H1 (cell line): ENCODE measurements at regions not wholly inside any gene's neighbourhood (a gene's known extent, or its start where the extent isn't known, plus 50 kb on each side); places are given as distances from the start of the nearest gene placed in this dataset.

Experiments used
- CTCF ChIA-PET: fragments of 300-600 bp; sonication (Branson Sonifier 250); formaldehyde crosslinking; loops from one replicate; lab custom pipeline; 2021; ENCODE audit not compliant: partially characterized antibody; lab: Charles Lee
- POLR2A ChIA-PET: fragments of 300-600 bp; sonication (Branson Sonifier 250); formaldehyde crosslinking; loops from one replicate; lab custom pipeline; 2021; ENCODE audit warnings: inconsistent platforms; ENCODE audit not compliant: partially characterized antibody; lab: Charles Lee
- DNase-seq, 2 experiments: peaks; one replicate each; pipeline versions ENCODE4 v3.0.0 to v3.0.0-alpha.2; 2010 to 2022; ENCODE audit warnings: low spot score in 2 of 2, low read depth in 1 of 2, mixed read lengths in 1 of 2
- FAIRE-seq: peaks from 2 replicates; lab custom pipeline; 2011; peaks lifted over from hg19 to GRCh38; lab: Jason Lieb, UNC
- H2AFZ ChIP-seq: 2 replicates; pipeline ENCODE4 v1.8.1; 2012; ENCODE audit warnings: low read length, inconsistent platforms
- H2AK5ac ChIP-seq: 2 replicates; pipeline ENCODE4 v1.6.1; 2013; ENCODE audit warnings: low read depth, low read length
- H2BK120ac ChIP-seq: replicated peaks from 2 replicates; pipeline ENCODE3; 2013; ENCODE audit warnings: low read depth, low read length, inconsistent platforms
- H2BK12ac ChIP-seq: 2 replicates; pipeline ENCODE4 v1.6.1; 2013; ENCODE audit warnings: low read depth, low read length
- H2BK15ac ChIP-seq: 2 replicates; pipeline ENCODE4 v1.6.1; 2013; ENCODE audit warnings: low read length
- H2BK20ac ChIP-seq: 2 replicates; pipeline ENCODE4 v1.6.1; 2013; ENCODE audit warnings: low read length
- H2BK5ac ChIP-seq: 2 replicates; pipeline ENCODE4 v1.6.1; 2013; ENCODE audit warnings: low read depth, low read length
- H3K14ac ChIP-seq: 2 replicates; pipeline ENCODE4 v1.6.1; 2013; ENCODE audit warnings: inconsistent platforms; ENCODE audit not compliant: insufficient read length
- H3K18ac ChIP-seq: 2 replicates; pipeline ENCODE4 v1.6.1; 2013; ENCODE audit warnings: low read length; ENCODE audit errors: extremely low read depth
- H3K23ac ChIP-seq: 2 replicates; pipeline ENCODE4 v1.6.1; 2013; ENCODE audit warnings: inconsistent platforms; ENCODE audit not compliant: insufficient read length
- H3K23me2 ChIP-seq: 2 replicates; pipeline ENCODE4 v1.6.1; 2013; ENCODE audit warnings: low read depth, low read length
- H3K27ac ChIP-seq: 2 replicates; pipeline ENCODE4 v1.6.1; 2011; ENCODE audit warnings: low read depth, low read length, inconsistent platforms
- H3K27me3 ChIP-seq, 4 experiments: replicated peaks in 1 of 4; 1 replicate in 1 of 4; 2 replicates in 3 of 4; pipeline versions ENCODE4 v1.6.1 to v1.8.1; 2011 to 2013; ENCODE audit warnings: low read length in 3 of 4, mild to moderate bottlenecking in 3 of 4, inconsistent platforms in 2 of 4, mixed read lengths in 2 of 4, moderate library complexity in 1 of 4; ENCODE audit not compliant: control insufficient read depth in 3 of 4, insufficient read depth in 3 of 4; ENCODE audit errors: extremely low read depth in 1 of 4
- H3K36me3 ChIP-seq, 4 experiments: 2 replicates each; pipeline versions ENCODE4 v1.6.1 to v1.8.1; 2011 to 2013; ENCODE audit warnings: mild to moderate bottlenecking in 4 of 4, low read length in 3 of 4, moderate library complexity in 2 of 4, control low read depth in 1 of 4, inconsistent platforms in 1 of 4; ENCODE audit not compliant: insufficient read depth in 4 of 4, control insufficient read depth in 2 of 4
- H3K4ac ChIP-seq: replicated peaks from 2 replicates; pipeline ENCODE3; 2013; ENCODE audit warnings: low read length, low read depth, mixed read lengths, inconsistent platforms; ENCODE audit not compliant: insufficient read length
- H3K4me1 ChIP-seq, 4 experiments: replicated peaks in 1 of 4; 1 replicate in 1 of 4; 2 replicates in 3 of 4; pipeline versions ENCODE4 v1.6.1 to v1.8.1; 2011 to 2013; ENCODE audit warnings: low read length in 3 of 4, inconsistent platforms in 2 of 4, mixed read lengths in 1 of 4; ENCODE audit not compliant: insufficient read depth in 4 of 4, control insufficient read depth in 3 of 4
- H3K4me2 ChIP-seq, 2 experiments: 2 replicates each; pipeline versions ENCODE4 v1.6.1 to v1.8.1; 2011 to 2013; ENCODE audit warnings: low read depth in 2 of 2, low read length in 2 of 2, control low read depth in 1 of 2, inconsistent platforms in 1 of 2, mild to moderate bottlenecking in 1 of 2; ENCODE audit not compliant: insufficient read depth in 1 of 2
- H3K4me3 ChIP-seq, 4 experiments: fragments of 200-600, 300-600 bp in 1 of 4; sonication (generic), shearing (Covaris generic), sonication (Bioruptor Twin) in 1 of 4; 2 replicates each; pipeline versions ENCODE4 v1.5.1 to v1.8.1; 2011 to 2016; ENCODE audit warnings: low read length in 4 of 4, low read depth in 3 of 4, control low read depth in 2 of 4, inconsistent platforms in 2 of 4, mild to moderate bottlenecking in 2 of 4, mixed read lengths in 1 of 4, moderate library complexity in 1 of 4; ENCODE audit not compliant: insufficient read depth in 2 of 4; ENCODE audit errors: extremely low read depth in 1 of 4
- H3K56ac ChIP-seq: replicated peaks from 2 replicates; pipeline ENCODE3; 2013; ENCODE audit warnings: low read depth, mild to moderate bottlenecking, mixed read lengths, low read length, inconsistent platforms; ENCODE audit not compliant: insufficient read length
- H3K79me1 ChIP-seq: 2 replicates; pipeline ENCODE4 v1.6.1; 2013; ENCODE audit warnings: low read depth, low read length, control low read depth
- H3K79me2 ChIP-seq, 2 experiments: 2 replicates each; pipeline versions ENCODE4 v1.6.1 to v1.8.1; 2012 to 2013; ENCODE audit warnings: low read length in 2 of 2, mild to moderate bottlenecking in 2 of 2, inconsistent platforms in 1 of 2; ENCODE audit not compliant: insufficient read depth in 2 of 2, control insufficient read depth in 1 of 2
- H3K9ac ChIP-seq, 4 experiments: replicated peaks in 1 of 4; 1 replicate in 1 of 4; 2 replicates in 3 of 4; pipeline versions ENCODE4 v1.6.1 to v1.8.1; 2011 to 2013; ENCODE audit warnings: low read depth in 3 of 4, low read length in 3 of 4, control low read depth in 2 of 4, mild to moderate bottlenecking in 2 of 4, moderate library complexity in 2 of 4, inconsistent platforms in 1 of 4; ENCODE audit errors: extremely low read depth in 1 of 4
- H3K9me3 ChIP-seq, 2 experiments: 2 replicates each; pipeline versions ENCODE4 v1.6.1 to v1.8.1; 2012 to 2013; ENCODE audit warnings: mild to moderate bottlenecking in 2 of 2, moderate library complexity in 2 of 2, control low read depth in 1 of 2, inconsistent platforms in 1 of 2, low read depth in 1 of 2, low read length in 1 of 2, mixed read lengths in 1 of 2; ENCODE audit not compliant: insufficient read depth in 2 of 2
- H4K20me1 ChIP-seq, 2 experiments: replicated peaks in 1 of 2; 2 replicates each; pipeline versions ENCODE3 to v1.8.1; 2011 to 2013; ENCODE audit warnings: inconsistent platforms in 2 of 2, low read length in 2 of 2, mild to moderate bottlenecking in 1 of 2; ENCODE audit not compliant: insufficient read depth in 2 of 2, control insufficient read depth in 1 of 2
- H4K5ac ChIP-seq: 2 replicates; pipeline ENCODE4 v1.6.1; 2013; ENCODE audit warnings: low read length, low read depth, mixed read lengths, inconsistent platforms; ENCODE audit not compliant: insufficient read length
- H4K8ac ChIP-seq: 2 replicates; pipeline ENCODE4 v1.8.0; 2013; ENCODE audit warnings: mild to moderate bottlenecking, moderate library complexity, low read length, inconsistent platforms; ENCODE audit not compliant: insufficient read depth; ENCODE audit errors: extremely low read depth
- H4K91ac ChIP-seq: replicated peaks from 2 replicates; pipeline ENCODE3; 2013; ENCODE audit warnings: low read length, mixed read lengths, inconsistent platforms; ENCODE audit not compliant: insufficient read length
- GABPA ChIP-seq: IDR thresholded peaks from 2 replicates; pipeline ENCODE4 v1.6.1; 2011; ENCODE audit warnings: mild to moderate bottlenecking, low read length, moderate library complexity, borderline replicate concordance; ENCODE audit not compliant: insufficient read depth
- POLR2AphosphoS5 ChIP-seq: IDR thresholded peaks from 2 replicates; pipeline ENCODE4 v1.6.1; 2011; ENCODE audit warnings: low read depth, low read length
- SP1 ChIP-seq: IDR thresholded peaks from 2 replicates; pipeline ENCODE4 v1.6.1; 2011; ENCODE audit warnings: low read depth, low read length
- WGBS, 2 experiments: shearing (Covaris generic) in 1 of 2; methylation state at CpG; one replicate each; pipeline versions ENCODE4 v1.1.6 to v1.1.7; 2013 to 2015; ENCODE audit warnings: low lambda C conversion rate in 2 of 2, mixed read lengths in 2 of 2, inconsistent platforms in 1 of 2, low coverage in 1 of 2, missing lambda C conversion rate in 1 of 2; ENCODE audit not compliant: insufficient replicate concordance in 2 of 2, insufficient coverage in 1 of 2, insufficient read length in 1 of 2; ENCODE audit errors: extremely low coverage in 1 of 2, missing lambda C conversion rate in 1 of 2; 5-methylcytosine and 5-hydroxymethylcytosine counted together

GRCh38 chr16:6381896-6382295, 950.7 kb upstream of the RBFOX1 start:
- Histone ChIP-seq H3K4me1 (no peaks in the 10 kb centered on the region), H3K23me2 (no peaks in the 10 kb centered on the region), H4K8ac (no peak overlapping the region), H3K4me3 (no peak overlapping the region), H2BK12ac (no peak overlapping the region), H2AFZ (no peak overlapping the region), H3K27ac (no peak overlapping the region), H2BK20ac (no peak overlapping the region), H4K91ac (no peak overlapping the region), H2BK15ac (no peak overlapping the region), H3K79me2 (no peaks in the 10 kb centered on the region), H3K27me3 (no peaks in the 10 kb centered on the region), H3K9ac (no peak overlapping the region), H3K18ac (no peak overlapping the region), H2AK5ac (no peak overlapping the region), H3K14ac (no peak overlapping the region), H3K4me2 (no peak overlapping the region), H3K79me1 (no peaks in the 10 kb centered on the region), H2BK5ac (no peak overlapping the region), H4K5ac (no peak overlapping the region), H3K36me3 (no peaks in the 10 kb centered on the region), H3K56ac (no peak overlapping the region), H3K9me3 (no peaks in the 10 kb centered on the region), H3K23ac (no peak overlapping the region), H2BK120ac (no peak overlapping the region), H4K20me1 (no peaks in the 10 kb centered on the region), H3K4ac (no peak overlapping the region)
- FAIRE-seq (no peak), DNase-seq (no peak)
- CTCF ChIA-PET: no interaction called here
- POLR2A ChIA-PET: no interaction called here
- 95% methylated on average over 6 of the region's 6 CpGs; no CpG with 5 or more reads in 1 of the 2 experiments for WGBS, 2 experiments
- TF ChIP-seq SP1: no peak
- TF ChIP-seq GABPA: no peak
- no peak for TF ChIP-seq POLR2AphosphoS5
